ENCODE measurements at regions not wholly inside any gene's neighbourhood (a gene's known extent, or its start where the extent isn't known, plus 50 kb on each side); places are given as distances from the start of the nearest gene placed in this dataset.

DNA sequence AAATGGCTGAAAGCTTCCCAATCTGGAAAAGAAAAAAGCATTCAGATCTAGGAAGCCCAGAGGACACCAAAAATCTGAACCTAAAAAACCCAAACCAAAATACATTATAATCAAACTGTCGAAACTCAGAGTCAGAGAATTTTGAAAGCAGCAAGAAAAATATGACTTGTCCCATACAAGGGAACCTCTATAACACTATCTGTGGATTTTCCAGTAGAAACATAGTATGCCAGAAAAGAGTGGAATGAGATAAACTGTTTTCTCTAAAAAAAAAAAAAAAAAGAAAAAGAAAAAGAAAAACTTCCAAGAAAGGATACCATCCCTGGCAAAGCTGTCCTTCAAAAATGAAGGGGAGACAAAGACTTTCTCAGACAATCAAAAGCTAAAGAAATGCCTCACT, 179.0 kb downstream of the POM121L12 start:
- TF ChIP-seq, protein P1, sequence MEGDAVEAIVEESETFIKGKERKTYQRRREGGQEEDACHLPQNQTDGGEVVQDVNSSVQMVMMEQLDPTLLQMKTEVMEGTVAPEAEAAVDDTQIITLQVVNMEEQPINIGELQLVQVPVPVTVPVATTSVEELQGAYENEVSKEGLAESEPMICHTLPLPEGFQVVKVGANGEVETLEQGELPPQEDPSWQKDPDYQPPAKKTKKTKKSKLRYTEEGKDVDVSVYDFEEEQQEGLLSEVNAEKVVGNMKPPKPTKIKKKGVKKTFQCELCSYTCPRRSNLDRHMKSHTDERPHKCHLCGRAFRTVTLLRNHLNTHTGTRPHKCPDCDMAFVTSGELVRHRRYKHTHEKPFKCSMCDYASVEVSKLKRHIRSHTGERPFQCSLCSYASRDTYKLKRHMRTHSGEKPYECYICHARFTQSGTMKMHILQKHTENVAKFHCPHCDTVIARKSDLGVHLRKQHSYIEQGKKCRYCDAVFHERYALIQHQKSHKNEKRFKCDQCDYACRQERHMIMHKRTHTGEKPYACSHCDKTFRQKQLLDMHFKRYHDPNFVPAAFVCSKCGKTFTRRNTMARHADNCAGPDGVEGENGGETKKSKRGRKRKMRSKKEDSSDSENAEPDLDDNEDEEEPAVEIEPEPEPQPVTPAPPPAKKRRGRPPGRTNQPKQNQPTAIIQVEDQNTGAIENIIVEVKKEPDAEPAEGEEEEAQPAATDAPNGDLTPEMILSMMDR (IDR thresholded peaks at IDR 0.05) = no peak
- no peak for TF ChIP-seq POLR2A (IDR thresholded peaks at IDR 0.05)
